HEK293 (cell line): ENCODE measurements at regions not wholly inside any gene's neighbourhood (a gene's known extent, or its start where the extent isn't known, plus 50 kb on each side); places are given as distances from the start of the nearest gene placed in this dataset.
A peak's percentile ranks its signal among the peaks of the same experiment; 100 is the strongest.

Experiments used
- CTCF ChIA-PET: fragments of 350-600 bp; formaldehyde crosslinking; extraction: SDS; loops from one replicate; lab custom pipeline; 2021; ENCODE audit warnings: antibody characterized with exemption; lab: Yijun Ruan, JAX
- POLR2A ChIA-PET: fragments of 300-600 bp; formaldehyde crosslinking; extraction: SDS; loops from one replicate; lab custom pipeline; 2020; ENCODE audit warnings: antibody characterized with exemption, inconsistent platforms; lab: Yijun Ruan, JAX
- H3K27ac ChIP-seq: fragments of 200-500 bp; sonication (Bioruptor generic); 2 replicates; pipeline ENCODE4 v1.5.1; 2014; ENCODE audit warnings: low read depth, low read length, control low read depth, inconsistent platforms; ENCODE audit errors: extremely low read depth
- H3K36me3 ChIP-seq, 2 experiments: fragments of 200-500 bp in 1 of 2; sonication (Bioruptor generic) in 1 of 2; 1 replicate in 1 of 2; 2 replicates in 1 of 2; pipeline ENCODE4 v1.5.1; 2014 to 2017; ENCODE audit warnings: inconsistent platforms in 2 of 2, low read length in 2 of 2; ENCODE audit not compliant: control insufficient read depth in 2 of 2, insufficient read depth in 1 of 2
- H3K4me1 ChIP-seq: fragments of 200-500 bp; sonication (Bioruptor generic); 2 replicates; pipeline ENCODE4 v1.5.1; 2014; ENCODE audit warnings: mild to moderate bottlenecking, low read length, inconsistent platforms; ENCODE audit not compliant: control insufficient read depth, insufficient read depth
- H3K4me3 ChIP-seq: 2 replicates; pipeline ENCODE4 v1.5.1; 2011; ENCODE audit warnings: low read depth, mild to moderate bottlenecking, control low read depth, low read length, moderate library complexity
- H3K9me3 ChIP-seq: fragments of 200-500 bp; sonication (Bioruptor generic); 2 replicates; pipeline ENCODE4 v1.5.1; 2014; ENCODE audit warnings: low read depth, low read length, inconsistent platforms; ENCODE audit not compliant: control insufficient read depth, insufficient read depth
- BCL11B ChIP-seq: fragments of 450-650 bp; formaldehyde crosslinking; IDR thresholded peaks from 2 replicates; pipeline ENCODE4 v1.5.1; 2016; ENCODE audit warnings: low read depth, missing biosample characterization, missing genetic modification characterization
- FEZF1 ChIP-seq: fragments of 450-650 bp; formaldehyde crosslinking; IDR thresholded peaks from 2 replicates; pipeline ENCODE4 v1.5.1; 2016; ENCODE audit warnings: missing biosample characterization, missing genetic modification characterization
- KLF16 ChIP-seq: fragments of 450-650 bp; formaldehyde crosslinking; IDR thresholded peaks from 2 replicates; pipeline ENCODE4 v1.5.1; 2017; ENCODE audit warnings: missing biosample characterization, missing genetic modification characterization
- KLF7 ChIP-seq: fragments of 450-650 bp; formaldehyde crosslinking; IDR thresholded peaks from 2 replicates; pipeline ENCODE4 v1.5.1; 2016; ENCODE audit warnings: missing biosample characterization, missing genetic modification characterization, borderline replicate concordance
- MZF1 ChIP-seq: fragments of 450-650 bp; formaldehyde crosslinking; IDR thresholded peaks from 2 replicates; pipeline ENCODE4 v1.5.1; 2017; ENCODE audit warnings: missing biosample characterization, missing genetic modification characterization, borderline replicate concordance
- SCRT2 ChIP-seq: fragments of 450-650 bp; formaldehyde crosslinking; IDR thresholded peaks from 2 replicates; pipeline ENCODE4 v1.5.1; 2016; ENCODE audit warnings: missing biosample characterization, missing genetic modification characterization
- ZBTB20 ChIP-seq: fragments of 450-650 bp; formaldehyde crosslinking; IDR thresholded peaks from 2 replicates; pipeline ENCODE4 v1.5.1; 2016; ENCODE audit warnings: missing biosample characterization, missing genetic modification characterization
- ZBTB21 ChIP-seq: fragments of 450-650 bp; formaldehyde crosslinking; IDR thresholded peaks from 2 replicates; pipeline ENCODE4 v1.5.1; 2017; ENCODE audit warnings: missing biosample characterization, missing genetic modification characterization
- ZFP69B ChIP-seq: fragments of 450-650 bp; formaldehyde crosslinking; IDR thresholded peaks from 2 replicates; pipeline ENCODE4 v1.5.1; 2016; ENCODE audit warnings: missing biosample characterization, missing genetic modification characterization
- ZNF184 ChIP-seq: fragments of 450-650 bp; IDR thresholded peaks from 2 replicates; pipeline ENCODE4 v1.5.1; 2018; ENCODE audit warnings: missing biosample characterization, mild to moderate bottlenecking, missing genetic modification characterization
- ZNF248 ChIP-seq: fragments of 450-650 bp; formaldehyde crosslinking; IDR thresholded peaks from 2 replicates; pipeline ENCODE4 v1.5.1; 2017; ENCODE audit warnings: missing biosample characterization, missing genetic modification characterization
- ZNF416 ChIP-seq: fragments of 450-650 bp; formaldehyde crosslinking; IDR thresholded peaks from 2 replicates; pipeline ENCODE4 v1.5.1; 2016; ENCODE audit warnings: missing biosample characterization, missing genetic modification characterization
- ZNF423 ChIP-seq: fragments of 450-650 bp; formaldehyde crosslinking; IDR thresholded peaks from 2 replicates; pipeline ENCODE4 v1.5.1; 2016; ENCODE audit warnings: missing biosample characterization, missing genetic modification characterization
- ZNF629 ChIP-seq: fragments of 450-650 bp; formaldehyde crosslinking; IDR thresholded peaks from 2 replicates; pipeline ENCODE4 v1.5.1; 2017; ENCODE audit warnings: missing biosample characterization, missing genetic modification characterization
- ZNF670 ChIP-seq: fragments of 450-650 bp; formaldehyde crosslinking; IDR thresholded peaks from 2 replicates; pipeline ENCODE4 v1.5.1; 2016; ENCODE audit warnings: missing biosample characterization, missing genetic modification characterization, low read depth
- ZNF792 ChIP-seq: fragments of 450-650 bp; formaldehyde crosslinking; IDR thresholded peaks from 2 replicates; pipeline ENCODE4 v1.5.1; 2016; ENCODE audit warnings: missing biosample characterization, missing genetic modification characterization
- ZNF830 ChIP-seq: fragments of 450-650 bp; IDR thresholded peaks from 2 replicates; pipeline ENCODE4 v1.5.0; 2018; ENCODE audit warnings: missing biosample characterization, missing genetic modification characterization, low read depth, mild to moderate bottlenecking, moderate library complexity
- ZSCAN16 ChIP-seq: fragments of 450-650 bp; formaldehyde crosslinking; IDR thresholded peaks from 2 replicates; pipeline ENCODE4 v1.5.1; 2016; ENCODE audit warnings: missing biosample characterization, missing genetic modification characterization
- TF ChIP-seq, protein P1 (sequence below): fragments of 450-650 bp; formaldehyde crosslinking; IDR thresholded peaks from 2 replicates; pipeline ENCODE4 v1.5.1; 2016; ENCODE audit warnings: missing biosample characterization, missing genetic modification characterization
- TF ChIP-seq, protein P2 (sequence below): fragments of 450-650 bp; formaldehyde crosslinking; IDR thresholded peaks from 2 replicates; pipeline ENCODE4 v1.5.1; 2016; ENCODE audit warnings: missing biosample characterization, missing genetic modification characterization
- TF ChIP-seq, protein P3 (sequence below): fragments of 450-650 bp; formaldehyde crosslinking; IDR thresholded peaks from 2 replicates; pipeline ENCODE4 v1.5.1; 2017; ENCODE audit warnings: missing biosample characterization, missing genetic modification characterization

DNA sequence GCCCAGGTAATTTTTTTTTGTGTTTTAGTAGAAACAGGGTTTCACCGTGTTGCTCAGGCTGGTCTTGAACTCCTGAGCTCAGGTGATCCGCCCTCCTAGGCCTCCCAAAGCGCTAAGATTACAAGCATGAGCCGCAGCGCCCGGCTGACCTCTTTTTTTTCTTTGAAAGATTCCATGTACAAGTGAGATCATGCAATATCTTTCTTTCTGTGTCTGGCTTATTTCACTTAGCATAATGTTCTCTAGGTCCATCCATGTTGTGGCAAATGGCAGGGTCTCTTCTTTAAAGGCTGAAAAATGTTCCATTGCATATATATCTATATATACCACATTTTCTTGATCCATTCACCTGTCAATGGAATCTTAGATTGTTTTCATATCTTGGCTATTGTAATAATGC lies 255.0 kb upstream of the MYOCD start:
- no peaks in the 10 kb centered on the region for H3K9me3 ChIP-seq
- POLR2A ChIA-PET: no interaction called here
- CTCF ChIA-PET: no interaction called here
- no peaks in the 10 kb centered on the region for H3K36me3 ChIP-seq
- no peak overlapping the region for H3K4me3 ChIP-seq
- TF ChIP-seq ZSCAN16 (tag by site-specific recombination) (no peak), ZNF184 (no peak), KLF7 (tag by site-specific recombination) (no peak), ZNF248 (tag by site-specific recombination) (no peak), ZNF670 (no peak), ZBTB21 (no peak), ZNF423 (tag by site-specific recombination) (no peak), ZNF830 (no peak), ZNF629 (tag by site-specific recombination) (no peak), ZBTB20 (tag by site-specific recombination) (no peak), KLF16 (tag by site-specific recombination) (no peak), ZNF416 (tag by site-specific recombination) (no peak)
- TF ChIP-seq, protein P1, sequence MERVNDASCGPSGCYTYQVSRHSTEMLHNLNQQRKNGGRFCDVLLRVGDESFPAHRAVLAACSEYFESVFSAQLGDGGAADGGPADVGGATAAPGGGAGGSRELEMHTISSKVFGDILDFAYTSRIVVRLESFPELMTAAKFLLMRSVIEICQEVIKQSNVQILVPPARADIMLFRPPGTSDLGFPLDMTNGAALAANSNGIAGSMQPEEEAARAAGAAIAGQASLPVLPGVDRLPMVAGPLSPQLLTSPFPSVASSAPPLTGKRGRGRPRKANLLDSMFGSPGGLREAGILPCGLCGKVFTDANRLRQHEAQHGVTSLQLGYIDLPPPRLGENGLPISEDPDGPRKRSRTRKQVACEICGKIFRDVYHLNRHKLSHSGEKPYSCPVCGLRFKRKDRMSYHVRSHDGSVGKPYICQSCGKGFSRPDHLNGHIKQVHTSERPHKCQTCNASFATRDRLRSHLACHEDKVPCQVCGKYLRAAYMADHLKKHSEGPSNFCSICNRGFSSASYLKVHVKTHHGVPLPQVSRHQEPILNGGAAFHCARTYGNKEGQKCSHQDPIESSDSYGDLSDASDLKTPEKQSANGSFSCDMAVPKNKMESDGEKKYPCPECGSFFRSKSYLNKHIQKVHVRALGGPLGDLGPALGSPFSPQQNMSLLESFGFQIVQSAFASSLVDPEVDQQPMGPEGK (tag by site-specific recombination): no peak
- TF ChIP-seq, protein P2, sequence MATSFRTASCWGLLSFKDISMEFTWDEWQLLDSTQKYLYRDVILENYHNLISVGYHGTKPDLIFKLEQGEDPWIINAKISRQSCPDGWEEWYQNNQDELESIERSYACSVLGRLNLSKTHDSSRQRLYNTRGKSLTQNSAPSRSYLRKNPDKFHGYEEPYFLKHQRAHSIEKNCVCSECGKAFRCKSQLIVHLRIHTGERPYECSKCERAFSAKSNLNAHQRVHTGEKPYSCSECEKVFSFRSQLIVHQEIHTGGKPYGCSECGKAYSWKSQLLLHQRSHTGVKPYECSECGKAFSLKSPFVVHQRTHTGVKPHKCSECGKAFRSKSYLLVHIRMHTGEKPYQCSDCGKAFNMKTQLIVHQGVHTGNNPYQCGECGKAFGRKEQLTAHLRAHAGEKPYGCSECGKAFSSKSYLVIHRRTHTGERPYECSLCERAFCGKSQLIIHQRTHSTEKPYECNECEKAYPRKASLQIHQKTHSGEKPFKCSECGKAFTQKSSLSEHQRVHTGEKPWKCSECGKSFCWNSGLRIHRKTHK (tag by site-specific recombination): no peak
- H3K27ac ChIP-seq: no peak overlapping the region
- peaks cover 4% of the 10 kb centered on the region; the same call in 1 of the 2 replicates for H3K4me1 ChIP-seq

DNA sequence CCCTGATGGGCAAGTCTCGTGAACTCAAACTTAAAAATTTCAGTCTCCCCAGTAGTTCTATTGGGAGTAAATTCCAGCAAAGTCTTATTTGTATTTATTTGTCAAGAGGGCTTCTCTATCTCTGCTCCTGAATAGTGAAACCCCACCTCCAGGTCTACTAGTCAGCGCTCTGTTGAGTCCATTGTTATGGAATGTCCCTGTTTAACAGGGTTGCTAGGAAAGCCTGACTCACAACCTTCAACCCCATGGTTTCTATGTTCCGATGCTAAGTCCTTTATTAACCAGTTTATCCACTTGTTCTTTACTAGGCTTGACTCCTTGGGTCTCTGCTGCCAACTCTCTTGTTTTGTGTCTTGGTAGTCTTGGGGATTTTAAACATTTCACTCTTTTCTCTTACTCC lies 250.7 kb upstream of the MYOCD start:
- no peaks in the 10 kb centered on the region for H3K9me3 ChIP-seq
- TF ChIP-seq ZFP69B (tag by site-specific recombination) (no peak), FEZF1 (no peak), MZF1 (tag by site-specific recombination) (no peak), BCL11B (no peak)
- TF ChIP-seq, protein P3, sequence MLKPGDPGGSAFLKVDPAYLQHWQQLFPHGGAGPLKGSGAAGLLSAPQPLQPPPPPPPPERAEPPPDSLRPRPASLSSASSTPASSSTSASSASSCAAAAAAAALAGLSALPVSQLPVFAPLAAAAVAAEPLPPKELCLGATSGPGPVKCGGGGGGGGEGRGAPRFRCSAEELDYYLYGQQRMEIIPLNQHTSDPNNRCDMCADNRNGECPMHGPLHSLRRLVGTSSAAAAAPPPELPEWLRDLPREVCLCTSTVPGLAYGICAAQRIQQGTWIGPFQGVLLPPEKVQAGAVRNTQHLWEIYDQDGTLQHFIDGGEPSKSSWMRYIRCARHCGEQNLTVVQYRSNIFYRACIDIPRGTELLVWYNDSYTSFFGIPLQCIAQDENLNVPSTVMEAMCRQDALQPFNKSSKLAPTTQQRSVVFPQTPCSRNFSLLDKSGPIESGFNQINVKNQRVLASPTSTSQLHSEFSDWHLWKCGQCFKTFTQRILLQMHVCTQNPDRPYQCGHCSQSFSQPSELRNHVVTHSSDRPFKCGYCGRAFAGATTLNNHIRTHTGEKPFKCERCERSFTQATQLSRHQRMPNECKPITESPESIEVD (tag by site-specific recombination): no peak
- TF ChIP-seq, all 188 proteins: peak for 0
- POLR2A ChIA-PET: no interaction called here
- no peak overlapping the region for H3K4me3 ChIP-seq
- CTCF ChIA-PET: interaction anchor here (0.6 to 1.0 kb wide), 2 partner anchors 19 to 1076 kb away, joined by 3 read pairs; no protein-coding TSS in a partner anchor
- no peak overlapping the region for H3K27ac ChIP-seq
- no peaks in the 10 kb centered on the region for H3K4me1 ChIP-seq
- no peaks in the 10 kb centered on the region for H3K36me3 ChIP-seq

DNA sequence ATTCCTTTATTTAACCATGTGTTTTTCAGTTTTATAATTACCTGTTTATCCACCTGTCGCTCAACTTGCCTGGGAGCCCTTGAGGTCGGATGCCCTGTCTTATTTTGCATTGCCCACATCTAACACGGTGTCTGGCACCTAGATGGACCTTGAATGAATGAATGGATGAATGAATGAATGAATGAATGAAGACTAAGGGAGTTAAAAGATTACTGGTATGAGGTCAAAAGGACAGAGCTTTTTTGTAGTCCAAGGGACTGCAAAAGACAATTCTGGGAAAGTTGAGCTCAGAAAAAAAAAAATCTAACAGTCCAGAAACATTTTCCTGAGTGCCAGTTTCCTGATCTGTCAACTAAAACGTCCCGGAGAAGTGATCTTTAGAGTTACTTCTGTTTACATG lies 244.6 kb upstream of the MYOCD start:
- no peaks in the 10 kb centered on the region for H3K36me3 ChIP-seq
- no peaks in the 10 kb centered on the region for H3K4me1 ChIP-seq
- TF ChIP-seq ZNF792 (tag by site-specific recombination): no peak
- TF ChIP-seq SCRT2 (tag by site-specific recombination): peak; percentile 73
- CTCF ChIA-PET: interaction anchor here (0.8 kb wide), 1 partner anchor 15 kb away, joined by 3 read pairs; no protein-coding TSS in a partner anchor
- no peaks in the 10 kb centered on the region for H3K9me3 ChIP-seq
- H3K27ac ChIP-seq: no peak overlapping the region
- POLR2A ChIA-PET: no interaction called here
- H3K4me3 ChIP-seq: no peak overlapping the region
